NCI-H1105 treated with DMSO at 0.1 percent for 48 hours (cell line): ENCODE measurements at regions not wholly inside any gene's neighbourhood (a gene's known extent, or its start where the extent isn't known, plus 50 kb on each side); places are given as distances from the start of the nearest gene placed in this dataset.
A peak's percentile ranks its signal among the peaks of the same experiment; 100 is the strongest.
"Not testable (repeated sequence)": the region's sequence is repeated elsewhere in the genome, so short reads cannot be mapped to it uniquely, and the experiment has no call there.

Experiments
- DNase-seq: peaks from one replicate; lab custom pipeline; 2025; lab: John Stamatoyannopoulos, UW

DNA sequence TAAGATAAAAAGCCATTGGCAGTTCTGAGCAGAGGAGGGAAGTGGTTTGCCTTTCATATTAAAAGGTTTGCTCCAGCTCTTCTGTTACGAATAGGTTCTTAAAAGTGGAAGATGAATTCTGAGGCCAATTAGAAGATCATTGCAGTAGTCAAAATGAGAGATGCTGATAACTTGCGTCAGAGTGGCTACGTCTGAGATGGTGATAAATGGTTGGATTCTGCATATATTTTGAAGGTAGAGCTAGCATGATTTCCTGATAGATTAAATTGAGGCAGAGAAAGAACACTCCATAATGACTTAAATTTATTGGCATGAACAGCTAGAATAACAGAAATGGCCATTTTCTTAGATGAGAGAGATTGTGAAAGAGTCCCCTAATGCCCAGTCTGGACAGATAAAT is 652.6 kb downstream of the DACH1 start:
- DNase-seq: no peak

DNA sequence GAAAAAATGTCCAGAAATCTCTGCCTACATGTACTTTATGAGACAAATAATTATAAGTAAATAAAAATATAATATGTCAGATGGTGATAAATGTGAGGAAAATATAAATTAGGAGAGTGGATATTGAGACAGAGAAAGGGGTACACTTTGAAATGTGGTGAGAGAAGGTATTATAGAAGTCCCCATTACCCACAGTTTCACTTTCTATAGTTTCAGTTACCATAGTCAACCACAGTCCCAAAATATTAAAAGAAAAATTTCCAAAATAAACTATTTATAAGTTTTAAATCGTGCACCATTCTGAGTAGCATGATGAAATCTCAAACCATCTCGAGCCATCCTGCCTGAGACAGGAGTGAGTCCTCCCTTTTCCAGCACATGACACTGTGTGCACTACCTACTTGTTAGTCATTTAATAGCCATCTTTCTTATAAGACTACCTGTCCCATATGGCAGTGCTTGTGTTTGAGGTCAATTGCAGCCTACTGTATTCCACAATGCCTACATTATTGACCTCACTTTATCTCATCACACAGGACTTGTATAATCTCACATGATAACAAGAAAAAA is 653.7 kb downstream of the DACH1 start:
- DNase-seq: no peak

DNA sequence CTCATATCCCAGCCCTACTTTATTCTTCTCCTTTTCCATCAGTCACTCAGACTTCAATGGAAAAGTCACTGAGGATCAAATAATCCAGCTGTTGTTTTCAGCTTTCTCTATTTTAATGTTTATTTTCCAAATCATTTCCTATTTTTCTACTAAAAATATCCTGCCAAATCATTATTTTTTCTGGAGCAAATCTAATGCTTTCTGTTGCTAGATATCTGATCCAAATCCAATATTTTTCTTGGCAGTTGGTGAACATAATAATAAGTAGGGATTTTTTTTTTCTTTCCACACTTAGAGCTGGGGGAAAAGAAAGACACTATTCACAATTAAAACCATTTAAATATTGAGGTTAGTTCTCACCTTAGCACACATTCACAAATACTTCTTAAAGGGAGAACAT is 656.1 kb downstream of the DACH1 start:
- no peak for DNase-seq

DNA sequence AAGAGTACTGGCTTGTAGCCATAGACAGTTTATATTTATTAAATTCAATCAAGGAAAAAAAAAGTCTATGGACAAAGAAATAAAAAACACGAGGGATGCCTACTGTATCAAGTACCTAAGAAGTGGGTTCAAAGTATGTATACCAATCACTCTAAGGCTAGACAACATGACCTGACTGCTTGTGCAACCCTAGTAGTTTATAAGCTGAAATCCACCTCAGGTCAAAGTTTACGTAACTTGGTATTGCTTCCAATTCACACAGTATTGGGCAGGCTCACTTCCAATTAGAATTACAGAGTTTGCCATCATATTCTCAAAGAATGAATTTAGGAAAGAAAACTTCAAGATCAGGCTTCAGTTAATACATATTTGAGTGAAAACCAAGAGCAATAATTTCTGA is 657.8 kb downstream of the DACH1 start:
- no peak for DNase-seq

DNA sequence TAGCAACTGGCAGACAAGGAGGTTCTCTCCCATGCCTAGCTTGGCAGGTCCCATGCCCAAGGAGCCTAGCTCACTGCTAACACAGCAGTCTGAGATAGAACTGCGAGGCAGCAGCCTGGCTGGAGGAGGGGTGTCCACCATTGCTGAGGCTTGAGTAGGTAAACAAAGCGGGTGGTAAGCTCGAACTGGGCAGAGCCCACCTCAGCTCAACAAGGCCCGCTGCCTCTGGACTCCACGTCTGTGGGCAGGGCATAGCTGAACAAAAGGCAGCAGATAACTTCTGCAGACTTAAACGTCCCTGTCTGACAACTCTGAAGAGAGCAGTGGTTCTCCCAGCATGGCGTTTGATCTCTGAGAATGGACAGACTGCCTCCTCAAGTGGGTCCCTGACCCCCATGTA is 682.4 kb downstream of the DACH1 start:
- DNase-seq: not testable (repeated sequence)

DNA sequence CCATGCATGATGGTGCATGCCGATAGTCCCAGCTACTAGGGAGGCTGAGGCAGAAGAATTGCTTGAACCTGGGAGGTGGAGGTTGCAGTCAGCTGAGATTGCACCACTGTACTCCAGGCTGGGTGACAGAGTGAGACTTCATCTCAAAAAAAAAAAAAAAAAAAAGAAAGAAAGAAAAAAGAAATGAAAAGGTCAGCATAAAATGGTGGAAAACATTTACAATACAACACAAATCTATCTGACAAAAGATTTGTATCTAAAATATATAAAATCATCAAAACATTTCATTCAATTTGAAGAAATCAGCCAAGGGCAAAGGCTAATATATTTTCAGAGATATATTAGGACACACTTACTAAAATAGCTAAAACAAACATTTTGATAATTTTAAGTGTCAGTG is 683.7 kb downstream of the DACH1 start:
- DNase-seq: not testable (repeated sequence)

DNA sequence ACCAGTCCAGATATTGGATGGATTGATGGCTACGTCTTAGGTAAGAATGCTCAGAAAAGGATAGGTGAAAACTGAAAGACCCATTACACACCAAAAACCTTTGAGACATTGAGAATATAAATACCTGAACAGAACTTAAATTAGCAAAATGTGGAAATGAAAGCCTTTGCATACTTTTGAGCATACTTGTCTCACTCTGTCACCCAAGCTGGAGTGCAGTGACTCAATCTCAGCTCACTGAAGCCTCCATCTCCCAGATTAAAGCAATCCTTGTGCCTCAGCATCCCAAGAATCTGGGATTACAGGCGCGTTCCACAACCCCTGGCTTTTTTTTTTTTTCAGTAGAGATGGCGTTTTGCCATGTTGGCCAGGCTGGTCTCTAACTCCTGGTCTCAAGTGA is 695.3 kb downstream of the DACH1 start:
- DNase-seq: no peak

DNA sequence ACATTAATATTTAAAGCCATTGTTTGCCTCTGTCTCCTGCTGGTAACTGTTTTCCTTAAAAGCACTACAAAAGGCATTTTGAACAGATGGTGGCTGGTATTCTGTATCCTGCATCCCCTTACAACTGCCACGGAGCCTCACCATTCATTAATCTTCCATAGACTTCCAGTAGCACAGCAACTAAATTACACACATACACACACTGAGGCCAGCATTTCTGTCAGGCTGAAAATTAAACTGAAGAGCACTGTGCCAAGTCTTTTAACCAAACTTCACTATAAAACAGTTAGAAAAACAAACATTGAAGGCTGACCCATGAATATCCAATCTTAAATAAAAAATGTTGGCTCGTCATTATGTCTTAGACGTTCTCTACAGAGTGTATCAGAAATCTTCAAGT is 697.8 kb downstream of the DACH1 start:
- peak; percentile 34 for DNase-seq

DNA sequence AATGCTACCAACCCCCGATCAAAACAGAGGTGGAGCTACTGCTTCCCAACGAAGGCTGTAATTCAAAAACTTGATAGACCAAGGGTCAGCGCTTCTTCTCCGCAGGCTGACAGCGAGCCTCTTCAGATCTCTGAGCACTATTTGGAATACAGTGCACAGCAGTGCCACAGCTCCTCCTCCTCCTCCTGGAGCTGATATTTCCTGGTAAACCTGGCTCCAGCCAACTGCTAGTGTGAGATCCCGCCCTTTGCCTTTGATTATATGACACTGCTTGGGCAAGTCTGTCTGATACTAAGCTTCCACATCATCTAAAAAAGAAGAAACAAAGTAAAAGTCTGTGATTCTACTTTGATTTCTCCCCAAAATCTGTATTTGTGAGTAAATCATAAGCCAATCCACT is 710.5 kb downstream of the DACH1 start:
- DNase-seq: no peak

DNA sequence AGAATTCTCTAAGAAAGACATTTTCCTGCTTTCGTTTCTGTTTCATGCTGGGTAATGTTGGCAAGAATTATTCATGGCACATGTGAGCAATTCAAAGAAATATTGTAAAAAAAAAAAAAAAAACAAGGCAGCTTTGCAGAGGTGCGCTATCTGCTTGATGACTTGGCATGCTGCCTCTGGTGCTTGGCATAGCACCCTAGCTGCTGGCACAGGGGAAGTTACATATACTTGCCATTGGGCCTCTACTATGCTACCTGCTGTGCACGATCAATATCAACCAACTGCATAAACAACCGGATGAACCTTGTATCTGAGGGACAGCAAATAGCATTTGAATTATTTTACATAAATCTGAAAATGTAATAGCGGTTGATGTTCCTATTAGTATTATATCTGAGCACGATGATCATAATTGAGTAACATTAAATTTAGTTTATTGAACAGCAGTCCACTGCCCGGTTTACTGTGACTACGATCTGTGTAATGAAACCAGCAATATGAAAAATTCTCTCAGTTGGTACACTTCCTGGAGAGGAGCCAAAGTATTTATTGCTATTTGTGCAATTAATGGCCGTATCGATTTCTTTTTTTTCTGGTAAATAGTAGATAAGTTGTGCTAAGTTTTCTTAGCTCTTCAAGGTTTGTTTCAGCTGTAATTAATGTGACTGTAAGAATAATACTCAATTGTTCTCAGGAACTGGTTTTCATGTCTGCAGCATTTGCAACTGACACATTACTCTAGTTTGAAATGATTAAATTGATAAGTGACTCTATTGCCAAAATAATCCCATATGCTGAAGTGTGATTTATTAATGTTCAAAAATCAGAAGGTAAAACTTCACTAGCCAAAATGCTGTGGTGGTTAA is 717.3 kb downstream of the DACH1 start:
- peak; percentile 84 for DNase-seq

DNA sequence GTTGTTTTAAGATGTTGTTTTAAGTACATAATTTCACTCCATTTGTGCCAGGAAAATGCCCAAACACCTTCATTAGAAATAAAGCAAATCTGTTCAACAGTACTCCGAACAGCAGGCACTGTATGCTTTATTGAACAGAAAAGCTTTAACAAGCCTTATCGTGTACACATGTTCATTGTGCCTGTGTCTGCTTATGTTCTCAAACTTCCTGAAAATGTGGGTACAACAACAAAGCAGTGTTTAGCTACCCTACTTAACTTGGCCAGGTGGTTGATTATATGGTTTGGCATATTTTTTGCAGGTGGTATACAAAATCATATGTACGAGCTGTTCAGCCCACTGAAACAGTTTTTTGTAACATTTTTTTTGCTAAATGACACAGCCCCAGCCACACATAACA is 718.0 kb downstream of the DACH1 start:
- DNase-seq: peak; percentile 71

DNA sequence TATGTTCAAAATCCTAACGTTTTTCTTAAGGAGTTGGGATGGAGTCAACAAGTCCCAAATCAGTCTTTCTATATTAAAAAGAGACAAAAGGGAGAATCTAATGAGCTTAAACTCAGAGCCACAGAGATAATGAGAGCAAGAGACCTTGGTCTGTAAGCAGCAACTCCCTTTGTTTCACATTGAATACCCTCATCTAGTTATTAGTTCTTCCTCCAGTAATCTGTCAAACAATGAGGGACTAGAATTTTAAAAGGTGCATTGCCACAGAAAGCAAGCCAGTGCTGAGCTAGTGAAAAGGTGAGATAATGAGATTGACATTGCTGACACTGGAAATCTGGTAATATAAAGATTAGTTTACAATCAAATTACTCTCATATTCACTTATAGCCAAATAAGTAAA is 718.6 kb downstream of the DACH1 start:
- DNase-seq: peak; percentile 35

DNA sequence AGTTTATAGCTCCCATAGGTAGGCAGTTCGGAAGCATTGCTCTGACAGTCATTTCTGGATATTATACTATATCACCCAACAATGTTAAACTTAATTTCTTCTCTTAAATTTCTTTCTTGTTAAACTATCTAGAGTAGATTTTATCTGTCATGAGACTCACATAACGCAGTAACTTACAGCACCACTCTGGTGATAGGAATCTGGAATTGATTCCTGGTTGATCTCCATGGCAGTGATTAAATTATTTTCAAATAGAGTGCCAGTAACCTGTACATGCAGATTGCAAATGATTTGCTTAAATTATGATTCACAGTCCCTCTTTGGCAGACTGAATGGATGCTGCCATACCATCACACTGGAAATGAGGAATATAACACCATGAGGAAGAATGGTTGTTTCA is 722.1 kb downstream of the DACH1 start:
- DNase-seq: no peak

DNA sequence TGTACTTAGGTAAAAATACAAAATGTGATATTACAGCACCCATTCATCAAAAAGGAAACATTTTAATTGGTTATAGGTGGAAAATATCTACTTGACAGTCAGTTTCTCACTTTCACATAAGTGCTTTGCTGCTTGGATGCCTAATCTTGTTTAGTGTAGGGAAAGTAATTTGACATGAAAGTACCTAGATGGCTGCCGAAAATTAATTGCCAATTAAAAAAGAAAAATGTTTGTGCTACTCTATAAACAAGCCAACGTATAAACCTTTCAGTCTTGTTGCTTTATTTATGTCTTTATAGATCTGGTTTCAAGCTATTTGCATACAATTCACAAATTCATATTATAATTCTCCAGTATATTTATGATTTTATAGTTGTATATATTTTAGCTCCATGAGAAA is 729.9 kb downstream of the DACH1 start:
- DNase-seq: peak; percentile 16

DNA sequence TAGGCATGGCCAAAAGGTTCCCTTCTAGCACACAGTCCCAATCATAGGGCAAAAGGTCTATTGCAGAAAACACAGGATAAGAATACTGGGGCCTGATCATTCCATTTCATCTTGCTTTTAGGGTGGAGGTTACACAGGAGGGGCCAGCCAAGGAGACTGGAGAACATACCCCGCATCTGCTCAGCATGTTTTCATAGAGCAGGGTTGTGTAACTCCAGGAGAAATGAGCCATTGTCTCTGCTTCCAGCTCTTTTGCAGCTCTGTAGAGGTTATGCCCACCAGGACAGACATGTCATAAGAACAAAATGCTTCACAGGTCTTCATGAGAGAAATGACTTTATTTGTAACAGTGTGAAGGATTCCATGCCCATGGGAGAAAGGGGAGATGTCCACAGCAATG is 742.8 kb downstream of the DACH1 start:
- no peak for DNase-seq

DNA sequence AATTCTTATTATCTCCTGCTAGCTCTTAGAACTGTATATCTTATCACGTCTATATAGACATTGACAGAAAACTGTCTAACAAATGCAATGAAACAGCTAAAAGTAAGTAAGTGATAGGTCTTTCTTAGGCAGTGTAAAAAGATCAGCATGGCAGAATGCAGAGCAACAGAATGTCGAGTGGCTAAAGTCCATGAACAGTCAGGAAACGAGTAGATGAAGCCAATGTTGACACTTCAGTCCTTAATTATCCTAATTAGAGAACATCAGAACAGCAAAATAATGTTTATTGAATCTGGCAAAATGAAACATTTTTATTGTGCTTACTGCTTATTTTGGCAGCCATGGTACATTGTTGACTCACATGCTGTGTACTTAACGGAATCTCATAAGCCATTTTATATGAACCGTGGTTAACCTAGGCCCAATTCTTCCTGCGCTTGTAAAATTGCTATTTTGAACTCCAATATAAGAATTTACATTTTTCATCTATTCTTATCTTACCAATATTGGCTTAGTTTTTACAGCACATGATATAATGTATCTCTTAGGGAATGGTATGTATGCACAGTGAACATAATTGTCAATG is 748.1 kb downstream of the DACH1 start:
- DNase-seq: peak; percentile 79

DNA sequence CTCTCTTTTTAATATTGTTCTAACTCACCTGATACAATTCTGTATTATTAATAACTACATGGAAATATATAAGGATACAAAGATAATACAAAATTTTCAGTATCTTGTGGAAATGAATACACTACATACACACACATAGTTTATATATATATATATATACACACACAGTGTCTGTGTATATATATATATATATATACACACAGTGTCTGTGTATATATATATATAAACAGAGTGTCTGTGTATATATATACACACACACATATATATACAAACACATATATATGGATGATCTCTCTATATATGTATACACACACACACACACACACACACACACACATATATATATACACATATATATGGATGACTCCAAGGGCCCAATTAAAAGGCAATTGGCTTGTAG is 749.1 kb downstream of the DACH1 start:
- no peak for DNase-seq

DNA sequence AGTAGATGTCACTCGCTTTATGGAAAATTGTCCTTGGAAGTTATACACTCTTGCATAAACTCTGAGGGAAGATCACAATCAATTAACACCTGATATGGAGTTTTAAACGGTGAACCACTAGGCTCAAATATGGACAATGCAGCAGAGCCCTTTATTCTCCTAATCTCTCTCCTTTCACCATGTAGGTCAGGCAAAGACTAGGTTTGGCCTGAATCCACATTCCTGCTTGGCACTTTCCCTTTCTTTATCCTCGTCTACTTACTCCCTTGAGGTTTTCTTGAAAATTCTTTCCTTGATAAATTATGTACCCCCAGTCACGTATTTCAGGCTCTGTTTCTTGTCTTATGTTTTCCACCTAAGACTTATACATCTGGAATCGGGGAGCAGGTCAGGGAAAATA is 751.7 kb downstream of the DACH1 start:
- DNase-seq: no peak

DNA sequence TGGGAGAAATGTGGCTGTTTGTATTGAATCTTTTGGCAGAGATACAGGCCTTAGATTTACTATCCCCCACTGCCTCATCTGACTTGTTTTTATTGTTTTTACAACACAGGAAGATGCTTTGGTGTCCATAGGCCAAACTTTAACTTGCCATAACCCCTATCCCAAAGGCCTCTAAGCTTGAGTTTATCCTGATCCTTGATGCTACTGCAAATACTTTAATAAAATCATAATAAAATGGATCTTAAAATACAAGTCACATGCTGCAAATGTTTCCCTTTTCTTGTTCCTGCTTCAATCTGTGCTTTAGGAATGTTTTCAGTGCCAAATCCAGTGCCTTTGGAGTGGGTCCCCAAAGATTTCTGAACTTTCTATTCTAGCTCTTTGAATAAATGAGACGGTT is 770.6 kb downstream of the DACH1 start:
- no peak for DNase-seq

DNA sequence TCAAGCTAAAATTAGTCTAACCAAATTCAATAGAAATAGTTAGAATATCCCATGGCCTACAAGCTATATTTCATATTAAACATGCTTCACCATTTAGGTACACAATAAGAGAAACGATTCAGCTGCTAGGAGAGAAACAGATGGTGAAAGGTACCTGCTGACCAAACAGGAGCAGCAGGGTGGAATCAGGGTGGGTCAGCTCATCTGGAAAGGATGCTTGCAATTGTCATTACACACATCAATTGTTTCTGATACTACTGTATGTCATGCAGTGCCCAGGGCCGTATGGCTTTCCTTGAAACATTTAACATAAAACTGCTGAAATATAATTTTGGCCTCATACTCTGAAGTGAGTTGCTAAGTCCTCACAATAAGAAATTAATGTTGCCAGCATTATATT is 776.0 kb downstream of the DACH1 start:
- DNase-seq: no peak

DNA sequence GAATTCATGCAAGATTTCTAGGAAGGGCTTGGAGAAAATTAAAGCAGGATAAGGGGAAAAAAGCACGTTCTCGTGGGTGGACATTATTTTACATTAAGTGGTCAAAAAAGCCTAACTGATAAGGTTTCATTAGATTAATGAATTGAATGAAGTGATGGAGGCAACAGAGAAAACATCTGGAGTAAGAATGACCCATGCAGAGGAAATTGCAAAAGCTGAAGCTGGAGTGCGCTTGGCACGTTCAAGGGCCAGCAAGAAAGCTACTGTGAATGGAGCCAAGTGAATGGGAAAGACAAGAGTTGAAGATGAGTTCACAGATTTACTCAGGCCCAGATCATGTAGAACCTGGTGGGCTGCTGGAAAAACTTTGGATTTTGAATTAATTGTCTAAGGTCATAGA is 777.9 kb downstream of the DACH1 start:
- no peak for DNase-seq

DNA sequence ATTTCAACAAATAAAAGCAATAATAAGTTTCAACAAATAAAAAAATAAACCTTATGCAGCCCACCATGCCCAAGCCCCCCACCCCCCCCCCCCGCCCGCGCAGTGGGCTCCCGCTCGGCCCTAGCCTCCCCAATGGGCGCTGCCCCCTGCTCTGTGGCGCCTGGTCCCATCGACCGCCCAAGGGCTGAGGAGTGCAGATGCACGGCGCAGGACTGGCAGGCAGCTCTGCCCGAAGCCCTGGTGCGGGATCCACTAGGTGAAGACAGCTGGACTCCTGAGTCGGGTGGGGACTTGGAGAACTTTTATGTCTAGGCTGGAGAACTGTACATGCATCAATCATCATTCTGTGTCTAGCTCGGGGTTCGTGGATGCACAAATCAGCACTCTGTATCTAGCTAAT is 779.6 kb downstream of the DACH1 start:
- no peak for DNase-seq

DNA sequence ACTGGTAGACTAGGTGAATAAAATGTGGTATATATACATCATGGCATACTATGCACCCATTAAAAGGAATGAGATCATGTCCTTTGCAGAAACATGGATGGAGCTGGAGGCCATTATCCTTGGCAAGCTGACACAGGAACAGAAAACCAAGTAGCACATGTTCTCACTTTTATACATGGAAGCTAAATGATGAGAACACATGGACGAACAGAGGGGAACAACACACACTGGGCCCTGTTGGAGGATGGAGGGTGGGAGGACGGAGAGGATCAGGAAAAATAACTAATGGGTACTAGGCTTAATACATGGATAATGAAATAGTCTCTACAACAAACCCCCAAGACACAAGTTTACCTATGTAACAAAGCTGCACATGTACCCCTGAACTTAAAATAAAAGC is 780.0 kb downstream of the DACH1 start:
- no peak for DNase-seq

DNA sequence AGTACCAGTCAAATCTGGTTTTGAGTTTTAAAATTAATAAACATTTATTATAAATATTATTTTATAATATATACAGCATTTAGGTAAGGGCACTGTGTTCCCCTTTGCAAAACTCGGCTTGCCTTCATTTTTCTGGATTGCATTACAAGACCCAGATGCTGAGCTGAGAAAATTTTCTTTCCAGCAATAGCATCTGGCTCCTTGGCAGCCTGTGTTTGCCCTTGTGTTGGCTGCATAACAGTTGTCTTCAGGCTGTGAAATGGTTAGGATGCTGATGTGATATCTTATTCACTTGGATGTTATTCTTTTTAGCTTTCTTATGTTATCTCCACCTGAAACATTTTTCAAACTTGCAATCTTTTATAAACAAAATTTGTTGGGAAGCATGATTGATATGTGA is 784.4 kb downstream of the DACH1 start:
- no peak for DNase-seq
